GM13977 (cell line): ENCODE measurements at regions not wholly inside any gene's neighbourhood (a gene's known extent, or its start where the extent isn't known, plus 50 kb on each side); places are given as distances from the start of the nearest gene placed in this dataset.

Experiments
- DNase-seq: peaks from one replicate; pipeline ENCODE4 v3.0.0; 2012; ENCODE audit warnings: low spot score
- in situ Hi-C: fragments of 300-500 bp; cut with MboI; formaldehyde crosslinking; loops from one replicate; pipeline ENCODE4 v1.12.0; 2022; ENCODE audit warnings: low sequenced_read_pairs, low pct_unique_long_range_greater_than_20kb, mixed read lengths, inconsistent platforms; ENCODE audit not compliant: unreplicated experiment
- TF ChIP-seq, protein P1 (sequence below): IDR thresholded peaks from 2 replicates; pipeline ENCODE4 v1.5.1; 2012; ENCODE audit warnings: mild to moderate bottlenecking, control low read depth; ENCODE audit not compliant: insufficient read depth; ENCODE audit errors: extremely low read depth, missing control alignments

DNA sequence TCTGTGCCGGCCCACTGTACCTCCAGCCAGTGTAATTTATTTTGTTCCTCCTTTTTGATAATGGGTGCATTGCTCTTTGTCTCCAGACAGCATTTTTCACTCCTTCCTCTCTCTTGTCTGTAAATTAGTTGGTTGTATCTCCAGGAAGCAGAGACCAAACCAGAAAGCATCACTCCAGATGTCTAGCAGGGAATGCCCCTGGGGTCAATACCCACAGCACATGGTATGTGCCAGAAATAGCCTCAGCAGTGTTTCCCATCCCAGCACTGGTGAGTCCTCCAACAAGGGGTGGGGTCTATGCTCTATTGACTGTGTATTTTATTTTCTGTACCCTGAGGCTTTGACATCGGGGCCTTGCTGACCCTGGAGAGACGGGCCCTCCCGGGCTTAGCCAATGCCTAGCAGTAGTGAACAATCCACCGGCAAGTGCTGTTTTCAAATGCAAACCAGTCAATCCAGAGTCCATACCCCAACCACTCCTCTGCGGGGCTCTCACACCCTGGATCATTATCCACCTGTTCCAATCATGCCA is 50.2 kb upstream of the FZD10 start:
- TF ChIP-seq, protein P1, sequence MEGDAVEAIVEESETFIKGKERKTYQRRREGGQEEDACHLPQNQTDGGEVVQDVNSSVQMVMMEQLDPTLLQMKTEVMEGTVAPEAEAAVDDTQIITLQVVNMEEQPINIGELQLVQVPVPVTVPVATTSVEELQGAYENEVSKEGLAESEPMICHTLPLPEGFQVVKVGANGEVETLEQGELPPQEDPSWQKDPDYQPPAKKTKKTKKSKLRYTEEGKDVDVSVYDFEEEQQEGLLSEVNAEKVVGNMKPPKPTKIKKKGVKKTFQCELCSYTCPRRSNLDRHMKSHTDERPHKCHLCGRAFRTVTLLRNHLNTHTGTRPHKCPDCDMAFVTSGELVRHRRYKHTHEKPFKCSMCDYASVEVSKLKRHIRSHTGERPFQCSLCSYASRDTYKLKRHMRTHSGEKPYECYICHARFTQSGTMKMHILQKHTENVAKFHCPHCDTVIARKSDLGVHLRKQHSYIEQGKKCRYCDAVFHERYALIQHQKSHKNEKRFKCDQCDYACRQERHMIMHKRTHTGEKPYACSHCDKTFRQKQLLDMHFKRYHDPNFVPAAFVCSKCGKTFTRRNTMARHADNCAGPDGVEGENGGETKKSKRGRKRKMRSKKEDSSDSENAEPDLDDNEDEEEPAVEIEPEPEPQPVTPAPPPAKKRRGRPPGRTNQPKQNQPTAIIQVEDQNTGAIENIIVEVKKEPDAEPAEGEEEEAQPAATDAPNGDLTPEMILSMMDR, result no peak
- DNase-seq, result no peak
- in situ Hi-C loops, result no loop called here
